Hepatocyte (in vitro differentiated cells): ENCODE measurements at regions not wholly inside any gene's neighbourhood (a gene's known extent, or its start where the extent isn't known, plus 50 kb on each side); places are given as distances from the start of the nearest gene placed in this dataset. TPM values are rescaled to one million over a fixed set of nuclear protein-coding genes. Genes with fewer than 3 reads are reported as not detected.

ENCODE experiments used
- small RNA-seq: library from RNA; depleted of rRNA; stranded (forward); fragments of <200 nt; gene quantifications from one replicate; pipeline ENCODE3, GENCODE V24; 2014

Small RNA genes lying in the stretch of these regions (small RNA-seq; reads per million reads assigned to genes)
- not detected for gene AL589743.6
